ENCODE measurements at regions not wholly inside any gene's neighbourhood (a gene's known extent, or its start where the extent isn't known, plus 50 kb on each side); places are given as distances from the start of the nearest gene placed in this dataset.

- no peaks in the 10 kb centered on the region for H3K9me2 ChIP-seq (replicated peaks; ENCODE audit: low read length)
- H2AFZ ChIP-seq (ENCODE audit: low read length), result no peak overlapping the region
- BruUV-seq (replicated peaks), result no TSS peak
- no peaks in the 10 kb centered on the region for H3K9me3 ChIP-seq (ENCODE audit: low read length)
- H3K27me3 ChIP-seq (ENCODE audit: low read length), result no peaks in the 10 kb centered on the region
- H3K9ac ChIP-seq (ENCODE audit: low read length), result no peak overlapping the region
- no peaks in the 10 kb centered on the region for H4K20me1 ChIP-seq (ENCODE audit: low read length)
- H3K4me3 ChIP-seq (ENCODE audit: low read length), result no peak overlapping the region
- no peaks in the 10 kb centered on the region for H3K36me3 ChIP-seq (ENCODE audit: low read depth, low read length)
- no peak for ATAC-seq
- intact Hi-C loops (cut with micrococcal nuclease), result no loop called here
- no peak for TF ChIP-seq EZH2 (IDR thresholded peaks at IDR 0.05; ENCODE audit: low read length, unreplicated experiment)
- no peak for TF ChIP-seq CTCF (conservative IDR thresholded peaks at IDR 0.05; ENCODE audit: low read depth, low read length)
- TF ChIP-seq EZH2phosphoT487 (IDR thresholded peaks at IDR 0.05; ENCODE audit: borderline replicate concordance, low read length), result no peak
- H3F3A ChIP-seq (ENCODE audit: low read length, unreplicated experiment), result no peaks in the 10 kb centered on the region
- H3K79me2 ChIP-seq (ENCODE audit: low read length), result no peaks in the 10 kb centered on the region
- POLR2A ChIA-PET (ENCODE audit: unreplicated experiment), result no interaction called here
- DNase-seq, result no peak
- H3K4me1 ChIP-seq (ENCODE audit: insufficient read depth, low read length), result no peaks in the 10 kb centered on the region
- no peak overlapping the region for H3K27ac ChIP-seq (ENCODE audit: low read length)
- CTCF ChIA-PET, result no interaction called here
- no peak overlapping the region for H3K4me2 ChIP-seq (ENCODE audit: low read length)
These were observed 539.6 kb downstream of the SATB2 start for GRCh38 chr2:198917926-198918720.

GRCh38 chr2:198917275-198917674 lies 540.5 kb downstream of the SATB2 start:
- no peak overlapping the region for H3K4me2 ChIP-seq (ENCODE audit: low read length)
- H3K4me3 ChIP-seq (ENCODE audit: low read length), result no peak overlapping the region
- H3K79me2 ChIP-seq (ENCODE audit: low read length), result no peaks in the 10 kb centered on the region
- no peaks in the 10 kb centered on the region for H3K9me3 ChIP-seq (ENCODE audit: low read length)
- intact Hi-C loops (cut with micrococcal nuclease), result no loop called here
- no peak overlapping the region for H3K27ac ChIP-seq (ENCODE audit: low read length)
- BruUV-seq (replicated peaks), result no TSS peak
- CTCF ChIA-PET, result no interaction called here
- no peaks in the 10 kb centered on the region for H3F3A ChIP-seq (ENCODE audit: low read length, unreplicated experiment)
- H2AFZ ChIP-seq (ENCODE audit: low read length), result no peak overlapping the region
- TF ChIP-seq EZH2phosphoT487 (IDR thresholded peaks at IDR 0.05; ENCODE audit: borderline replicate concordance, low read length), result no peak
- TF ChIP-seq CTCF (conservative IDR thresholded peaks at IDR 0.05; ENCODE audit: low read depth, low read length), result no peak
- H3K9me2 ChIP-seq (replicated peaks; ENCODE audit: low read length), result no peaks in the 10 kb centered on the region
- no peak overlapping the region for H3K9ac ChIP-seq (ENCODE audit: low read length)
- no peaks in the 10 kb centered on the region for H4K20me1 ChIP-seq (ENCODE audit: low read length)
- no peaks in the 10 kb centered on the region for H3K4me1 ChIP-seq (ENCODE audit: insufficient read depth, low read length)
- DNase-seq, result no peak
- no peaks in the 10 kb centered on the region for H3K27me3 ChIP-seq (ENCODE audit: low read length)
- no peaks in the 10 kb centered on the region for H3K36me3 ChIP-seq (ENCODE audit: low read depth, low read length)
- POLR2A ChIA-PET (ENCODE audit: unreplicated experiment), result no interaction called here
- no peak for ATAC-seq

- H3K9ac ChIP-seq (ENCODE audit: low read length), result no peak overlapping the region
- TF ChIP-seq EZH2 (IDR thresholded peaks at IDR 0.05; ENCODE audit: low read length, unreplicated experiment) (no peak), EZH2phosphoT487 (IDR thresholded peaks at IDR 0.05; ENCODE audit: borderline replicate concordance, low read length) (no peak), CTCF (conservative IDR thresholded peaks at IDR 0.05; ENCODE audit: low read depth, low read length) (no peak)
- ATAC-seq (no peak), DNase-seq (no peak)
- no peaks in the 10 kb centered on the region for H3K4me1 ChIP-seq (ENCODE audit: insufficient read depth, low read length)
- intact Hi-C loops (cut with micrococcal nuclease), result no loop called here
- H4K20me1 ChIP-seq (ENCODE audit: low read length), result no peaks in the 10 kb centered on the region
- no TSS peak for BruUV-seq (replicated peaks)
- H3K79me2 ChIP-seq (ENCODE audit: low read length), result no peaks in the 10 kb centered on the region
- no peak overlapping the region for H3K4me2 ChIP-seq (ENCODE audit: low read length)
- no peaks in the 10 kb centered on the region for H3K27me3 ChIP-seq (ENCODE audit: low read length)
- no peak overlapping the region for H2AFZ ChIP-seq (ENCODE audit: low read length)
- no peaks in the 10 kb centered on the region for H3K9me3 ChIP-seq (ENCODE audit: low read length)
- no peaks in the 10 kb centered on the region for H3F3A ChIP-seq (ENCODE audit: low read length, unreplicated experiment)
- H3K27ac ChIP-seq (ENCODE audit: low read length), result no peak overlapping the region
- ChIA-PET POLR2A (ENCODE audit: unreplicated experiment) (no interaction called here), CTCF (no interaction called here)
- no peaks in the 10 kb centered on the region for H3K9me2 ChIP-seq (replicated peaks; ENCODE audit: low read length)
- no peak overlapping the region for H3K4me3 ChIP-seq (ENCODE audit: low read length)
- no peaks in the 10 kb centered on the region for H3K36me3 ChIP-seq (ENCODE audit: low read depth, low read length)
These were observed 541.1 kb downstream of the SATB2 start for GRCh38 chr2:198916548-198917080.

All from PC-3 (cell line).